ENCODE measurements at regions not wholly inside any gene's neighbourhood (a gene's known extent, or its start where the extent isn't known, plus 50 kb on each side); places are given as distances from the start of the nearest gene placed in this dataset.

- Histone ChIP-seq H3K27me3 (no peaks in the 10 kb centered on the region), H3K27ac (no peak overlapping the region), H3K9me3 (no peaks in the 10 kb centered on the region), H3K36me3 (no peaks in the 10 kb centered on the region), H3K4me3 (no peak overlapping the region), H3K4me1 (no peaks in the 10 kb centered on the region)
- DNase-seq (ENCODE audit: low spot score) = no peak
- TF ChIP-seq, protein P1, sequence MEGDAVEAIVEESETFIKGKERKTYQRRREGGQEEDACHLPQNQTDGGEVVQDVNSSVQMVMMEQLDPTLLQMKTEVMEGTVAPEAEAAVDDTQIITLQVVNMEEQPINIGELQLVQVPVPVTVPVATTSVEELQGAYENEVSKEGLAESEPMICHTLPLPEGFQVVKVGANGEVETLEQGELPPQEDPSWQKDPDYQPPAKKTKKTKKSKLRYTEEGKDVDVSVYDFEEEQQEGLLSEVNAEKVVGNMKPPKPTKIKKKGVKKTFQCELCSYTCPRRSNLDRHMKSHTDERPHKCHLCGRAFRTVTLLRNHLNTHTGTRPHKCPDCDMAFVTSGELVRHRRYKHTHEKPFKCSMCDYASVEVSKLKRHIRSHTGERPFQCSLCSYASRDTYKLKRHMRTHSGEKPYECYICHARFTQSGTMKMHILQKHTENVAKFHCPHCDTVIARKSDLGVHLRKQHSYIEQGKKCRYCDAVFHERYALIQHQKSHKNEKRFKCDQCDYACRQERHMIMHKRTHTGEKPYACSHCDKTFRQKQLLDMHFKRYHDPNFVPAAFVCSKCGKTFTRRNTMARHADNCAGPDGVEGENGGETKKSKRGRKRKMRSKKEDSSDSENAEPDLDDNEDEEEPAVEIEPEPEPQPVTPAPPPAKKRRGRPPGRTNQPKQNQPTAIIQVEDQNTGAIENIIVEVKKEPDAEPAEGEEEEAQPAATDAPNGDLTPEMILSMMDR (IDR thresholded peaks at IDR 0.05) = no peak
Observed at GRCh38 chr10:9301148-9301547, 1246.7 kb downstream of the GATA3 start.

DNA sequence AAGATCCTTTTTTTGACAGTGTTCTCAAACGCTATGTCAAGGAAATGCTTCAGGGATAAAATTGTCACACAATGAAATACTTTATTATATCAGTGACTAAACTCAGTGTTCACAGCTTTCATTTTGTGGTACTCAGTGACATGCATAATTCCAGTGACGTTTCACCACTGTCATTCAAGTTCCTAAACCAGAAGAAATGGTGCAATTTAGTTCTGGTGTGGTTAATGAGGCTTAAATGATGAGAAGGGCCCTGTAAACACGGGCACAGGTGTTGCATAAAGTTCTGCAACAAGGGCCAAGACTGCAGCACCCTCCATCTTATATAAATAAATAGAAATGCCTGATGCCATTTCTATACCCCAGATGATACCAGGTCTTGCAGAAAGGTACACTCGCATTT, 1247.1 kb downstream of the GATA3 start:
- TF ChIP-seq, protein P1 (IDR thresholded peaks at IDR 0.05) = no peak
- H3K4me3 ChIP-seq = no peak overlapping the region
- no peaks in the 10 kb centered on the region for H3K9me3 ChIP-seq
- no peak for DNase-seq (ENCODE audit: low spot score)
- H3K4me1 ChIP-seq = no peaks in the 10 kb centered on the region
- no peaks in the 10 kb centered on the region for H3K36me3 ChIP-seq
- H3K27me3 ChIP-seq = no peaks in the 10 kb centered on the region
- no peak overlapping the region for H3K27ac ChIP-seq

DNA sequence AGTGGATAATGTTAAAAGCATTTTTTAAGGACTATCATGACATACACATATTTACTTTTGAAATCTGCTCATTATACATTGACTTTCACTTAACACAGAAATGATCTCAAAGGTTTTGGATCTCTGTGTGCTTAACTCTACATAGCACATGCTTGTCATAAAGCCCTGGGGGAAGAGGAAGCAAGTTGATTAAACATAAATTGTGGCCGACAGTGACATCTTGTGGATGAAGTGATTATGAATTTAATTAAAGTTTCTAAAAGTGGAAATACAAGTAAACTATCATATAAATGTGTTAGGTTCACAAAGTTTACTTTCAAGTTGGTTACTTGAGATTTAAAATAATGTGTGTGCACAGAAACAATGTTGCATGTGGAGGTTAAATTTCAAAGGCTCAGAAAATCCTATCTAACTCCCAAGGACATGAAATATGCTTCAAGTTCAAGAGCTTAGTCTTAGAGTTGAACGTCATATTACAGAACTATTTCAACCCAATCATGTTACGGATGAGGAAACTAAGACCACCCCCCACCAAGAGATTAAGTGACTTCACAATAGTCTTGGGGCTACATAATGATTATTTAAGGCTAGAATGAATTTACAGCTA, 1247.8 kb downstream of the GATA3 start:
- Histone ChIP-seq H3K27ac (no peak overlapping the region), H3K9me3 (no peaks in the 10 kb centered on the region), H3K4me3 (no peak overlapping the region), H3K27me3 (no peaks in the 10 kb centered on the region), H3K4me1 (no peaks in the 10 kb centered on the region), H3K36me3 (no peaks in the 10 kb centered on the region)
- no peak for DNase-seq (ENCODE audit: low spot score)
- TF ChIP-seq, protein P1 (IDR thresholded peaks at IDR 0.05) = peak in 1 of 2 donors; percentile 60

- Histone ChIP-seq H3K4me1 (no peaks in the 10 kb centered on the region), H3K27me3 (no peaks in the 10 kb centered on the region), H3K9me3 (no peaks in the 10 kb centered on the region), H3K27ac (no peak overlapping the region), H3K4me3 (no peak overlapping the region), H3K36me3 (no peaks in the 10 kb centered on the region)
- DNase-seq (ENCODE audit: low spot score) = no peak
- TF ChIP-seq, protein P1 (IDR thresholded peaks at IDR 0.05) = peak in 1 of 2 donors; percentile 52
Observed at GRCh38 chr10:9305018-9305655, 1250.6 kb downstream of the GATA3 start.

DNA sequence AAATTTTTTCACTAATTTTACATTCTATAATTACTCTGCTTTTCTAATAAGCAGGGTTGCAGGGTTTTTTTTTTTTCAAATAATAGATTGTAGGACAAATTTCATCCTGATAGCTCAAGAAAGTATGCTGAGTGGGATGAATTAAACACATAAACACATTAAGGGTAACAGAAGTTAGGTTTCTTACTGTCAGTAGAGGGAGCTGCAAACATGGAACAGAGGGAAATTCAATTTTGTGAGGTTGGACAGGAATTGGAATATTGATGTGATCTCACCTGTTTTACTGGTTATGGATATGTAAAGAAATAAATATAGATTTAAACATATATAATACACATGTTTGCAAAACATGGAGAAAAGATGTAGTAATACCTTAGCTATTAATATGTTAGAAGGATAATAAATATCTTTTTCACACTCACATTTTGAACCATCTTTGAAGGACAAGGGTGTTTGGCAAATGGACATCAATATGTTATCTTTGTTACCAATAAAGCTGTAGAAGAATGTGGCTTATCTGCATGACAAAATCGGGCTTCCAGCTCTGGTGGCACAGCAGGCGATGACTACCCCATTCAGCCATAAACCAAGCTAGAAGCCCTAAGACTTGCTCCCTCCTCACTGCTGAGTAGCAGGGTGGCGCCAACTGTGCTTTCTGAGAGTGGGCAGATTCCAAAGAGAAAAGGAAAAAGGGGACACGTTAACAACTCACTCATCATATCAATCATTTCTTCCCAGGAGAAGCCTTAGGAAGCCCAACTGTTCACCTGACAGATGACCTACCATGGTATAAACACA, 1257.4 kb downstream of the GATA3 start:
- Histone ChIP-seq H3K27me3 (no peaks in the 10 kb centered on the region), H3K4me1 (no peaks in the 10 kb centered on the region), H3K4me3 (no peak overlapping the region), H3K36me3 (no peaks in the 10 kb centered on the region), H3K27ac (no peak overlapping the region), H3K9me3 (no peaks in the 10 kb centered on the region)
- TF ChIP-seq, protein P1 (IDR thresholded peaks at IDR 0.05) = no peak
- no peak for DNase-seq (ENCODE audit: low spot score)

Data from right atrium auricular region (tissue), 2 donors.